ENCODE measurements at regions not wholly inside any gene's neighbourhood (a gene's known extent, or its start where the extent isn't known, plus 50 kb on each side); places are given as distances from the start of the nearest gene placed in this dataset.

DNA sequence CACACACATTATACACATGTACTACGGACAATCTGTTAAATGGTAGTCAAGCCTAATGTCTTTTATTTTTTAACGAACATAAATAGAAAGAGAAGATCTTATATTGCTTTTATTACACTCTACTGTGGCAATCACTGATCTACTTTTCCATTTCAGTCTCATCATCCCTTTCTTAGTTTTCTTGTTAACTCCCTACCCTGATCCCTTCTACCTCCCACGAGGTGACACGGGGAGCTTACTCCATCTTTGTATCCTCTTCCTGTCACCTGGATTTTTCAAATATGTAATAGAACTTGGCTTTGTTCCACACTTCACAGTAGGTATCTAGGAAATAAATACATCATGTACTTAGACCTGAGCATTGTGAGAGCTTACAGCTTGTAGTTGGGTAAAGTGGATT, 211.0 kb downstream of the PIK3R1 start:
- no peaks in the 10 kb centered on the region for H3K27me3 ChIP-seq
- no peak overlapping the region for H3K27ac ChIP-seq
- 74 to 85% (median 79%) methylated on average over 4 of the region's 4 CpGs for WGBS, 3 donors
- H3K9me3 ChIP-seq: no peaks in the 10 kb centered on the region
- TF ChIP-seq, protein P1, sequence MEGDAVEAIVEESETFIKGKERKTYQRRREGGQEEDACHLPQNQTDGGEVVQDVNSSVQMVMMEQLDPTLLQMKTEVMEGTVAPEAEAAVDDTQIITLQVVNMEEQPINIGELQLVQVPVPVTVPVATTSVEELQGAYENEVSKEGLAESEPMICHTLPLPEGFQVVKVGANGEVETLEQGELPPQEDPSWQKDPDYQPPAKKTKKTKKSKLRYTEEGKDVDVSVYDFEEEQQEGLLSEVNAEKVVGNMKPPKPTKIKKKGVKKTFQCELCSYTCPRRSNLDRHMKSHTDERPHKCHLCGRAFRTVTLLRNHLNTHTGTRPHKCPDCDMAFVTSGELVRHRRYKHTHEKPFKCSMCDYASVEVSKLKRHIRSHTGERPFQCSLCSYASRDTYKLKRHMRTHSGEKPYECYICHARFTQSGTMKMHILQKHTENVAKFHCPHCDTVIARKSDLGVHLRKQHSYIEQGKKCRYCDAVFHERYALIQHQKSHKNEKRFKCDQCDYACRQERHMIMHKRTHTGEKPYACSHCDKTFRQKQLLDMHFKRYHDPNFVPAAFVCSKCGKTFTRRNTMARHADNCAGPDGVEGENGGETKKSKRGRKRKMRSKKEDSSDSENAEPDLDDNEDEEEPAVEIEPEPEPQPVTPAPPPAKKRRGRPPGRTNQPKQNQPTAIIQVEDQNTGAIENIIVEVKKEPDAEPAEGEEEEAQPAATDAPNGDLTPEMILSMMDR (IDR thresholded peaks at IDR 0.05): no peak
- TF ChIP-seq POLR2A (IDR thresholded peaks at IDR 0.05) (no peak), EP300 (IDR thresholded peaks at IDR 0.05) (no peak)
- no peaks in the 10 kb centered on the region for H3K36me3 ChIP-seq
- intact Hi-C loops (cut with DNase I): no loop called here
- DNase-seq: no peak
- H3K4me1 ChIP-seq (ENCODE audit: insufficient read depth): peaks cover 3% of the 10 kb centered on the region
- H3K4me3 ChIP-seq: no peak overlapping the region

DNA sequence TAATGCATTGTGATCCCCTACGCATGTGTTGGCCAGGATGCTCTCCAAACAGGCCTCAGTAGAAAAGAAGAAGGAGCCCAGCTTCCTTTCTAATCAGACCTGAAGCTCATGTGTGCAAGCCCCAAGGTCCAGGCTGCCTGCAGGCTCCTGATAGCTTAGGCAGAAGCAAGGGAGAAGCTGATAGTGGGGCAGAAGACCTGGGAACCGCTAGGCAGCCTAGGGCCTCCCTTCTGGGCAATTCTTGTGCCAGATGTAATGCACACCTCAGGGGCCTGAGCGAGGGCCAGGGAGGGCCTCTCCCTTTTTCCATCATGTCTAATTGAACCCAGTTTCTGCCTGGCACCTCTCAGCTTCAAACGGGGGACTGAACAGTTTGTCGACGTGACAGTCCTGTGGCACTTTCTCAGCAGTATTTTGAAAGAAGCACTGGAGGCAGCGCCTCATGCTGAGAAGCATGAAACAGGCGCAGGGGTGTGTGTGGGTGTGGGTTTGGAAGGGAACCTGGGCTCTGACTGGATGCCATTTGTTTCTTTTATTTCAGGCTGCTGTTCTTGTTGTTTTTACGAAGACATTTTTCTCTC, 212.8 kb downstream of the PIK3R1 start:
- DNase-seq: no peak
- Histone ChIP-seq H3K36me3 (no peaks in the 10 kb centered on the region), H3K27ac (no peak overlapping the region), H3K27me3 (no peaks in the 10 kb centered on the region), H3K4me3 (no peak overlapping the region), H3K9me3 (no peaks in the 10 kb centered on the region), H3K4me1 (ENCODE audit: insufficient read depth) (peaks cover 3% of the 10 kb centered on the region)
- no peak for TF ChIP-seq EP300 (IDR thresholded peaks at IDR 0.05)
- TF ChIP-seq POLR2A (IDR thresholded peaks at IDR 0.05): no peak
- 76 to 86% (median 86%) methylated on average over 9 of the region's 9 CpGs for WGBS, 3 donors
- intact Hi-C loops (cut with DNase I): no loop called here

DNA sequence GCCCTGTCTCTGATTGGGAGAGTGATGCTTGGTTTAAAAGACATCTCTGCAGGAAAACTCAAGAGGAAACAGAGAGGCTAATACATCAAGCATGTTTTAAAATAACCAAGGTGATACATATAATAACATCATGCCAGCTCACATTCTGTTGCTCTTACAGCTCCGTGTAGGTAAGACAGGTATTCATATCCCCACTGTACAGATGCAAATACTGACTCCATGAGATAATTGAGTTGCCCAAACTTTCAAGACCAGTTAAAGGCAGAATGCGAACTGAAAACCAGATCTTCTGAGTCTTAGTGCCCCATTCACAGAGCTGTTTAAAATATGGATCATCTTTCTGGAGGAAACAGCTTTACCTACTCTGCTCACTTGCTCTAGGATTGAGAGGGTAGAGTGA, 214.0 kb downstream of the PIK3R1 start:
- H3K9me3 ChIP-seq: no peaks in the 10 kb centered on the region
- intact Hi-C loops (cut with DNase I): no loop called here
- H3K4me3 ChIP-seq: no peak overlapping the region

DNA sequence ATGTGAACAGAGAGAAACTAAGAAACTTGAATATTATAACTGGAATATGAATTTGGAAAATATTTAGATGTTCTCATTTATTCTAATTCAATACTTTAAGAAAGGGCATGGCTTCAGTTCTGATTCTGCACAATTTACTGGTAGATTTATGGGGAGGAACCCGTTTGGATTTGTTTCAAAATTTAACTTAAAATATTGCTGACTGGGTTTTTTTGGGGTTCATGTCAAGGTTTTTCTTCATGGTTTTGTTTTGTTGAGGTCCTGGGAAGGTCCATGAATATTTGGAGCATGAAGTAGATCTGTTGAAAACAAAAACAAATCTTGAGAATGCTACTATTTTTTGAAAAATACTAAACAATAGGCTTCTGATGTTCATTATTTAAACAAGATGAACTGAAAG, 214.7 kb downstream of the PIK3R1 start:
- intact Hi-C loops (cut with DNase I): loop anchor here in 1 of 4 donors (10.0 kb wide), 1 partner anchor 525 kb away; no protein-coding TSS in a partner anchor
- TF ChIP-seq, protein P1 (IDR thresholded peaks at IDR 0.05): no peak
- no peak for TF ChIP-seq EP300 (IDR thresholded peaks at IDR 0.05)
- no peak for TF ChIP-seq POLR2A (IDR thresholded peaks at IDR 0.05)
- Histone ChIP-seq H3K4me1 (ENCODE audit: insufficient read depth) (peaks cover 5% of the 10 kb centered on the region), H3K27me3 (no peaks in the 10 kb centered on the region), H3K27ac (no peak overlapping the region), H3K9me3 (no peaks in the 10 kb centered on the region), H3K36me3 (no peaks in the 10 kb centered on the region), H3K4me3 (no peak overlapping the region)
- WGBS, 3 donors: 6 to 23% (median 17%) methylated on average over 1 of the region's 1 CpG
- no peak for DNase-seq

More for the DNA sequence above, 214.0 kb downstream of the PIK3R1 start:
- no peak for DNase-seq
- Histone ChIP-seq H3K36me3 (no peaks in the 10 kb centered on the region), H3K27ac (no peak overlapping the region), H3K4me1 (ENCODE audit: insufficient read depth) (peaks cover 5% of the 10 kb centered on the region), H3K27me3 (no peaks in the 10 kb centered on the region)
- WGBS, 3 donors: 95 to 98% (median 98%) methylated on average over 2 of the region's 2 CpGs
- TF ChIP-seq EP300 (IDR thresholded peaks at IDR 0.05) (no peak), POLR2A (IDR thresholded peaks at IDR 0.05) (no peak)
- TF ChIP-seq, protein P1 (IDR thresholded peaks at IDR 0.05): no peak

DNA sequence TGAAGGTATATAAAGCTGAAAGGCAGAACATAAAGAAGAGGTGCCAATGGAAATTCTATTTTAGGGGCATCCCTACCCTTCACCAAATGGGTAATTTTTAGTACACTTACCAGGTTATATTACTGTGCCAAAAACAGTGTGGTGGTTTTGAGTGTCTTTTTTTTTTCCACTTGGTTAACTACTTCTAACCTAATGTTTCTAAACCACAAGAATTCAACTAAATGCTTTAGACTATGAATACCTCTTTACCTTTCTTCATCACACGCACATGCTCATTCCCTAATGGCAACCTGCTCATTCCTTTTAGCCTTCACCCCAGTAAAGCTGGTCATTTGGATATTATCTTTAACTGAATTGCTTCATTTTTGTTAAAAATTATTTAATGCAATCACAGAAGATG, 215.6 kb downstream of the PIK3R1 start:
- intact Hi-C loops (cut with DNase I): loop anchor here in 1 of 4 donors (10.0 kb wide), 1 partner anchor 524 kb away; no protein-coding TSS in a partner anchor
- DNase-seq: no peak
- no peaks in the 10 kb centered on the region for H3K36me3 ChIP-seq
- H3K27ac ChIP-seq: no peak overlapping the region
- H3K27me3 ChIP-seq: no peaks in the 10 kb centered on the region
- no peaks in the 10 kb centered on the region for H3K9me3 ChIP-seq
- TF ChIP-seq EP300 (IDR thresholded peaks at IDR 0.05) (no peak), POLR2A (IDR thresholded peaks at IDR 0.05) (no peak)
- TF ChIP-seq, protein P1 (IDR thresholded peaks at IDR 0.05): no peak
- H3K4me1 ChIP-seq (ENCODE audit: insufficient read depth): peaks cover 5% of the 10 kb centered on the region
- H3K4me3 ChIP-seq: no peak overlapping the region
- WGBS, 3 donors: 93 to 98% (median 96%) methylated on average over 1 of the region's 1 CpG

Measured in ovary (tissue), 7 donors.